ENCODE measurements at regions not wholly inside any gene's neighbourhood (a gene's known extent, or its start where the extent isn't known, plus 50 kb on each side); places are given as distances from the start of the nearest gene placed in this dataset.

DNA sequence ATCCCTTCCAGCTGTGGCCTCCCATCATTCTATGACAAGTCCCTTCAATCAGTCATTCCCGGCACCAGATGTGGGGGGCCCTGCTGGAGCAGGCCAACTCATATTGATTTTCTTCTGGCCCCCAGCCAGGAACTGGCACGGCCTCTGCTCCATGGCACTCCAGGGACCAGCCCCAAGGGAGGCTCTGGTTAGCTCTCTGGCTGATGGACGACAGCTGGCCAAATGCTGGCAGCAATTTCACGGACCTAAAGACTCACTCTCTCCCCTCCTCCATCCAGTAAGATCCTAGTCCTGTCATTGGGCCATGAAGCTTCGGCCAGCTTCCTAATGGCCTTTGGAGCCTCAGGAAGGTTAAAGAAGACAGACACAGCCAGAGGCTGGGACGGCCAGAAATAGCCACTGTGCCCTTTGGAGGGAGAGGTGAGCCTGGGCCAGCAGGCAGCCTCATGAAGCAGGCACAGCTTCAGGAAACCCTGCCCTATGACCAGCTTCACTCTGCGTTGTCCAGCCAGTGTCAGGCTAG is 131.0 kb downstream of the MEX3B start:
- TF ChIP-seq POLR2A (IDR thresholded peaks at IDR 0.05; ENCODE audit: low read depth, low read length) (no peak), SPI1 (IDR thresholded peaks at IDR 0.05; ENCODE audit: low read depth, low read length) (no peak), POU2F2 (IDR thresholded peaks at IDR 0.05; ENCODE audit: low read depth, low read length) (no peak), POLR2AphosphoS5 (IDR thresholded peaks at IDR 0.05; ENCODE audit: low read depth, low read length) (no peak), TAF1 (IDR thresholded peaks at IDR 0.05; ENCODE audit: low read depth, low read length) (no peak)

All from GM12891 (cell line).